Gastrocnemius medialis (tissue), 4 donors: ENCODE measurements at regions not wholly inside any gene's neighbourhood (a gene's known extent, or its start where the extent isn't known, plus 50 kb on each side); places are given as distances from the start of the nearest gene placed in this dataset.

Experiments
- CTCF ChIP-seq, 5 experiments: fragments of 450-650 bp in 3 of 5; fragments of 200-600 bp in 2 of 5; sonication (generic) in 2 of 5; IDR thresholded peaks in 4 of 5; conservative IDR thresholded peaks in 1 of 5; 1 replicate in 4 of 5; 2 replicates in 1 of 5; pipeline ENCODE4 v1.5.1; 2016 to 2019; ENCODE audit warnings: antibody characterized with exemption in 5 of 5, mild to moderate bottlenecking in 3 of 5, moderate library complexity in 3 of 5
- POLR2A ChIP-seq, 2 donors: fragments of 450-650 bp; IDR thresholded peaks; one replicate each; pipeline ENCODE4 v1.6.1; 2017; ENCODE audit warnings: antibody characterized with exemption in 2 of 2, mild to moderate bottlenecking in 2 of 2, moderate library complexity in 2 of 2

GRCh38 chr2:146081459-146081858 lies 1561.5 kb upstream of the ZEB2 start:
- no peak for TF ChIP-seq CTCF (IDR thresholded peaks at IDR 0.05 in 4 of 5, conservative IDR thresholded peaks at IDR 0.05 in 1 of 5)
- TF ChIP-seq POLR2A (IDR thresholded peaks at IDR 0.05), result no peak
